ENCODE measurements at regions not wholly inside any gene's neighbourhood (a gene's known extent, or its start where the extent isn't known, plus 50 kb on each side); places are given as distances from the start of the nearest gene placed in this dataset.

GRCh38 chr14:26702721-26703230, 104.9 kb upstream of the NOVA1 start:
- Histone ChIP-seq H3K4me3 (ENCODE audit: low read depth, low read length) (no peak overlapping the region), H3K36me3 (ENCODE audit: control insufficient read depth, insufficient read depth, low read length) (no peaks in the 10 kb centered on the region), H3K27me3 (ENCODE audit: control insufficient read depth, insufficient read depth, low read length) (peaks cover 2% of the 10 kb centered on the region)
- no peak for TF ChIP-seq CTCF (IDR thresholded peaks at IDR 0.05; ENCODE audit: insufficient read depth, low read length, severe bottlenecking)
- peak; percentile 29 for DNase-seq (ENCODE audit: low read depth)
- no peak for FAIRE-seq

GRCh38 chr14:26703686-26704366, 106.0 kb upstream of the NOVA1 start:
- H3K36me3 ChIP-seq (ENCODE audit: control insufficient read depth, insufficient read depth, low read length) = no peaks in the 10 kb centered on the region
- no peak for DNase-seq (ENCODE audit: low read depth)
- no peak overlapping the region for H3K4me3 ChIP-seq (ENCODE audit: low read depth, low read length)
- FAIRE-seq = no peak
- no peak for TF ChIP-seq CTCF (IDR thresholded peaks at IDR 0.05; ENCODE audit: insufficient read depth, low read length, severe bottlenecking)
- peaks cover 2% of the 10 kb centered on the region for H3K27me3 ChIP-seq (ENCODE audit: control insufficient read depth, insufficient read depth, low read length)

GRCh38 chr14:26707234-26707633, 109.4 kb upstream of the NOVA1 start:
- H3K36me3 ChIP-seq (ENCODE audit: control insufficient read depth, insufficient read depth, low read length) = no peaks in the 10 kb centered on the region
- no peak for TF ChIP-seq CTCF (IDR thresholded peaks at IDR 0.05; ENCODE audit: insufficient read depth, low read length, severe bottlenecking)
- DNase-seq (ENCODE audit: low read depth) = no peak
- FAIRE-seq = no peak
- no peak overlapping the region for H3K4me3 ChIP-seq (ENCODE audit: low read depth, low read length)
- H3K27me3 ChIP-seq (ENCODE audit: control insufficient read depth, insufficient read depth, low read length) = peaks cover 2% of the 10 kb centered on the region

GRCh38 chr14:26709019-26709418, 111.2 kb upstream of the NOVA1 start:
- H3K36me3 ChIP-seq (ENCODE audit: control insufficient read depth, insufficient read depth, low read length) = no peaks in the 10 kb centered on the region
- peaks cover 2% of the 10 kb centered on the region for H3K27me3 ChIP-seq (ENCODE audit: control insufficient read depth, insufficient read depth, low read length)
- FAIRE-seq (no peak), DNase-seq (ENCODE audit: low read depth) (peak; percentile 65)
- no peak for TF ChIP-seq CTCF (IDR thresholded peaks at IDR 0.05; ENCODE audit: insufficient read depth, low read length, severe bottlenecking)
- H3K4me3 ChIP-seq (ENCODE audit: low read depth, low read length) = no peak overlapping the region

- no peaks in the 10 kb centered on the region for H3K36me3 ChIP-seq (ENCODE audit: control insufficient read depth, insufficient read depth, low read length)
- TF ChIP-seq CTCF (IDR thresholded peaks at IDR 0.05; ENCODE audit: insufficient read depth, low read length, severe bottlenecking) = no peak
- FAIRE-seq (no peak), DNase-seq (ENCODE audit: low read depth) (peak; percentile 83)
- H3K4me3 ChIP-seq (ENCODE audit: low read depth, low read length) = no peak overlapping the region
- H3K27me3 ChIP-seq (ENCODE audit: control insufficient read depth, insufficient read depth, low read length) = no peaks in the 10 kb centered on the region
Measured at GRCh38 chr14:26719514-26719913, 121.7 kb upstream of the NOVA1 start.

GRCh38 chr14:26722258-26722657, 124.4 kb upstream of the NOVA1 start:
- Histone ChIP-seq H3K36me3 (ENCODE audit: control insufficient read depth, insufficient read depth, low read length) (no peaks in the 10 kb centered on the region), H3K4me3 (ENCODE audit: low read depth, low read length) (no peak overlapping the region), H3K27me3 (ENCODE audit: control insufficient read depth, insufficient read depth, low read length) (no peaks in the 10 kb centered on the region)
- FAIRE-seq = no peak
- TF ChIP-seq CTCF (IDR thresholded peaks at IDR 0.05; ENCODE audit: insufficient read depth, low read length, severe bottlenecking) = no peak
- no peak for DNase-seq (ENCODE audit: low read depth)

Measured in bronchial epithelial cell (primary cell).